ENCODE measurements at regions not wholly inside any gene's neighbourhood (a gene's known extent, or its start where the extent isn't known, plus 50 kb on each side); places are given as distances from the start of the nearest gene placed in this dataset.

GRCh38 chr14:49526101-49526500 is 60.1 kb downstream of the RPS29 start:
- TF ChIP-seq CTCF (optimal IDR thresholded peaks at IDR 0.05 in 1 of 3, IDR thresholded peaks at IDR 0.05 in 1 of 3, conservative IDR thresholded peaks at IDR 0.05 in 1 of 3; ENCODE audit: extremely low read depth in 1 of 3, insufficient read depth in 2 of 3, low read length in 3 of 3) (no peak), EZH2 (IDR thresholded peaks at IDR 0.05; ENCODE audit: low read length) (no peak)
